HG02870 (cell line): ENCODE measurements at regions not wholly inside any gene's neighbourhood (a gene's known extent, or its start where the extent isn't known, plus 50 kb on each side); places are given as distances from the start of the nearest gene placed in this dataset.

Source experiments
- ATAC-seq: cut with Tn5 transposase; IDR thresholded peaks from one replicate; pipeline ENCODE4 v1.9.1; 2021; ENCODE audit warnings: mild to moderate bottlenecking, moderate library complexity; ENCODE audit not compliant: unreplicated experiment

DNA sequence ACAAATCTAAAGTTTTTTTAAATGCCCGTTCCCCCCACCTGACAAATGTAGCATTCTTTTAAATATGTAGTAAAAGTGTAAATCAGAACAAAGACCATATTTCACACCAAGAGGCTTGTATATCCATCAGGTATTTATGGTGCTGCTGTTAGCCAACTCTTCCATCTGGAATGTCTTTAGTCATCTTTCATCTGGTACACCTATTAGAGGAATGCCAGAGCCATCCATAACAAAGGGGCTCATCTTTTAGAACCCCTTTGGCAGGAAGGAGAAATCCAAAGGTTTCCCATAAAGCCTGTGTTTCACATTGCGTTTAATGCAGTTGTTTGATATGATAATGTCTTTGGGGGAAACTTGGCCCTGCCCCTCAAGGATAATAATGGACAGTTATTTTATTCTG lies 79.3 kb upstream of the C1orf87 start:
- no peak for ATAC-seq

DNA sequence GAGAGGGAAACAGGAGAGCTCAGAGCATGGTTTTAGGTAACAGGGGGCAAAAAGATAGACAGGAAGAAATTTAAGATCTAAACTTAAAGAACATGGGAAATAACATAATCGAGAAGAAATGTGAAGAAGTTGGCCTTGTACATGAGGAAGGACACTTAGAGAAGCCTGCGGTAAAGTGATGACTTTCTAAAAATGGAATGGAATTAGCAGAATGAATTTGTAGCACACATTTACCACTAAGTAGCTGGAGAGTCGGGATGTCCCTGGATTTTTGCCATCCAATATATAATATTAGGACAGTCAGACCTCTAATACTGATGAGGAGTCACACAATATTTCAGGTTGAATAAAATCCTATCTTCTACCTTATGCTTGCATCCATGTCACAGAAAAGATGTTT lies 77.7 kb upstream of the C1orf87 start:
- no peak for ATAC-seq

DNA sequence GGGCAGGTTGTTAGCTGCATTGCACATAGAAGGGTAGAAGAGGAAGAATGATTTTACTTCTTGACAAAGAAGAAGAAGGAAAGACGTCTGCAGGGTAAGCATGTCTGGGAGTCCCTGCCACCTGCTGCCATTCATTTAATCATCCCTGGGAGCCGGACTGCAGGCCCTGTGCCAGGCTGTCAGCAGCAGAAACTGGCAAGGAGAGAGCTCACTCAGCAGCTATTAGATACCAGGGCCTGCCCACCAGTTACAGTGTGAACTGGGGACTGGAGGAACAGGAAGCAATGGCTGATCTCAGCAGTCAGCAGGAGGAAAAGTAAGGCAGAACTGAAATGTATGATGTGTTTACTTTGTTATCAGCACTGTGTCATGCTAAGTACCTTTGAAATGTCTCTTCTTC lies 75.7 kb upstream of the C1orf87 start:
- no peak for ATAC-seq

DNA sequence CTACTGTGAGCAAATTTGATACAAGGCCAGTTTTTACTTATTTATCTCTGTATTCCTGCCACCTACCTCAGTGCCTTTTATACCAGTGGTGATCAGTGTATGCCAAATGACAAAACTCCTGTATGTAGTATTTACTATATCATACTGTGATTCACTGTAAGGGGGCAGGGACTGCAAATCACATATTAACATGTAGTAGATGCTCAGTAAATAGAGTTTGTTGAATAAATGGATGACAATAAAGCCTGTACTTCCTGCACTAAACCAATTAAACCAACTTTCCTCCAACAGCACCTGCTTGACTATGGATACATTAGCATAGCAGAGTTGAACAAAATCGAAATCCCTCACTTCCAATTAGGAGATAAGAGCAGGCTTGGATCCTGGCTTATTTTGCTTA lies 73.3 kb upstream of the C1orf87 start:
- no peak for ATAC-seq

DNA sequence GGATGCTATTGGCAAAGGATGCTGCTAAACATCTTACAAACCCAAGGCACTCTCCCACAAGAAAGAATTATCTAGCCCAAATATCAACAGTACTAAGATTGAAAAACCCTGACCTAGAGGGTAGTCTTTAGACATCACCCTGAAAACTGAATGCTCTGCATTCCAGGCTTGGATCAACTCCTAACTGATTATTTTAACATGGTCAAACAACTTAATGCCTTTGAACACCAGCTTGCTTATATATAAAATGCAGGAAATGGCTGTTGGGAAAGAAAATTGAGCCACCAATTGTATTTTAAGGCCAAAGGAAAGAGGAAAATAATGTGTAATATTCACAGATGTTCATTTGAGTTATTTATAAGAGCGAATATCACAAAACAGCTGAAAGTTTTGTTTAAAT lies 72.2 kb upstream of the C1orf87 start:
- no peak for ATAC-seq

DNA sequence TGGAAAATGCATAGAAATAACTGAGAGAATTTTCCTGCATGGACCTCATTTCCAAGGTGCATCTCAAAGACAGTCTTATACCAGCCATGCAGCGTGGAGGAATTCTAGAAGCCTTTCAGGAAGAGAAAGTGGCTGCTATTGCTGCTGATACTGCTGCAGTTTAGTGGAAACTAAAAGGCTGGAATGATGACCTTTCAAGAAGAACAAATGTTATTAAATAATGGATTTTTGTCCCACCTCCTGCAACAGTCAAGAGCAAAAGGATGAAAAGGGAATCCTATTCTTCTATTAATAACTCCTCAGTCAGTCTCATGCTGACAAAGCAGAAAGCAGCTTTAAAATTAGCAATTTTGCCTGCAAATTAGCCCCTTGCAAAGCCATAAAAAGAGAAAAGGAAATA lies 68.2 kb upstream of the C1orf87 start:
- ATAC-seq: no peak

DNA sequence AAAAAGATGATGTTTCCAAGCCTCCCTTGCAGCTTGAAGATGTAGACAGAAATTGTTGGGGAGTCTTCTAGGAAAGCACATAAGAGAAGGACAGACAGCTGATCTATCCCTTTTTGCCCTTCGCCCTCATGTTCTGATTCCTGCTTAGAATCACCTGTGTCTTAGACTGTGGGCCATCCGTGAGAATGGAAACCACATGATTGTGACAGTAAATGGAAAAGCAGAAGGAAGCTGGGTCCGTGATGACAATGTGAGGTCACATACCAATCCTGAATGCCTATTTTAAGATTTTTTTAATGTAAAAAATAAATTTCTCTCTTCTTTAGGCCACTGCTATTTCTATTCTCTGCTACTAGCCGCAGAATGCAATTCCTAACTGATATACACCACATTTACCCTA lies 67.7 kb upstream of the C1orf87 start:
- no peak for ATAC-seq

DNA sequence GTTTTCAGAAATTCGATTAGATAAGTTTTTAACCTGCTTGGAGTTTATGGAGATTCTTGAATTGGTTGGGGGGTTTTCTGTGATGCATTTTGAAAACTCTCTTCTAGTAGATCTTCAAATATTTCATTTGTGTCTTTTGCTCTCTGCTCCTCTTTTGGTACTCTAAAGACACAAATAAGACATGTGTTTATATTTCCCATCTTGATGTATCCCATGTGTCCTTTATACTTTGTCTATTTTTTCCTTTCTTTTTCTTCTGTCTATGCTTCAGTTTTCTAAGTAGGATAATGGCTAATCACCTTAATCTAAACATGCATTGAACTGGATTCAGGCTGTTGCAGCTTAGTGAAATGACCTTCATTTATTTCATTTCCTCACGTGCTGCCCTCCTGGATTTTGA lies 63.8 kb upstream of the C1orf87 start:
- no peak for ATAC-seq

DNA sequence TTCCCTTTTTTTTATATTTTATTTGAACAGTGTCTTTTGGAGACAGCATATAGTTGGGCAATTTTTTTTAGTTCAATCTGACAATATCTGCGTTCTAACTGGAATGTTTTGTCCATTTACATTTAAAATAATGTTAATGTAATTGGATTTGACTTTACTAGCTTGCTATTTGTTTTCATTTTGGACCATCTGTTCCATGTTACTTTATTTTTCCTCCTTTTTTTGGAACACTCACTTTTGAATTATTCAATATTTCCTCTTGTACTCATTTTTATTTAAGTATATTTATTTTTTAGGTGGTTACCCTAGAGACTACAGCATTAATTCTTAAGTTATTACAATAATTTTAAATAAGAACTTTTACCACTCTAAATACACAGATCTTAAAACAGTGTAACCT lies 62.8 kb upstream of the C1orf87 start:
- ATAC-seq: no peak

DNA sequence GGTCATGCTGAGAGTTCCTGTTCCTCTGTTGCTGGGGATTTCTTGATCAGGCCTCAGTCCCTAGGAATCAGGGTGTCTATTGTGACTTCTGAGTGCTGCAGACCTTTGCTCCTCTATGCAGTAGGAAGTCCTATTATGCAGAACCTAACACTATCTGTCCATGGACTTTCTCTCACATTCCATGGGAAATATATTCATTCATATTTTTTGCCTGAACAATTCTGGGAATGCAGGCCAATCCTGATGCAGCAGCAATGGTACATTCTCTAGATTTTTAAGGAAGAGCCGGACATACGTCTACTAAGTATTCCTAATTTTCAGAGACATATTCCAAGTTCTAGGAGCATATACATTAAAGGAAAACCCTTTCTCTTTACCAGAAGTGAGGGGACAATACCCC lies 61.1 kb upstream of the C1orf87 start:
- no peak for ATAC-seq

DNA sequence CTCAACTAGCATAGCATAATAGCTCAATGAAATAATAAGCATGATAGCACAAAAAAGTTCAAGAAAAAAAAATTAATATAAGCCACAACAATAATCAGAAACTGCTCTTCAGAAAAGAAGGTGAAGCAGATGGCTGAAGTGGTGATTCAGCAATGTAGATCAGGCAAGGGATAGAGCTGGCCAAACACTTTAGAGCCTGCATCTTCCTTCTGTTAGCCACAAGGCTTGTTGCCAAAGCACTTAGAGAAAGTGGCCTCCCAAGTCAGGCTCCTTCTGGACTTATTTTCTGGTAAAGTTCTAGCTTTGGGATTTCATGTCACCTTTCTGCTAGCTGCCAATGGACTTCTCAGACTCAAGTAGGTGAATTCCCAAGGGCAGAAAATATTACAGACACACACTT lies 60.3 kb upstream of the C1orf87 start:
- no peak for ATAC-seq

DNA sequence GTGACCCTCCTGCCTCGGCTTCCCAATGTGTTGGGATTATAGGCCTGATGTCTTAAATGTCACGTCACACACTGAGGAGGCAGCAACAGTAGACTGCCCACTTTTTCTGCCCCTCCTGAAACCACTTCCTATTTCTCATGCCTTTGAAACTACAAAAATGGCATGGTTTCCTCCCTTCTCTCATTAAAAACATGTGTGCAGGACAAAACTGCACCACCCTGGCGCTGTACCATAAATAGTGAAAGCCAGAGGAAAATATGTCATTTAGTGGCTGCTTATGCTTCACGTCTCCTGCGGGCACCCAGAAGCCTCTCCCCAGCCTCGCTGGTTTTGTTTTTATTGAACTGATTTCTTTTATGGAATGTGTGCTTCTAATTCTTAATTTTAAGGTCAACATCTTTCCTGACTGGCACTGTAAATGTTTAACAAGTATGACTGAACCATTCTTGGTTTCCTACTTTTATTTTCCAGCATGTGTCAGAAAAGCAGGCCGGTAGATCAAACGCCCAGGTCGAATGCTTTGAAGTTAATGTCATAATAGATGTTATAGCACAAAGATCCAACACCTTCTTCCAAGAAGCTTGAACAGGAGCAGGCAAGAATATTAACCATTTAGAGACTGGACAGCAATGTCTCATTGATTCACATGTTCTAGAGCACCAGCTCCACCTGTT lies 59.6 kb upstream of the C1orf87 start:
- no peak for ATAC-seq

DNA sequence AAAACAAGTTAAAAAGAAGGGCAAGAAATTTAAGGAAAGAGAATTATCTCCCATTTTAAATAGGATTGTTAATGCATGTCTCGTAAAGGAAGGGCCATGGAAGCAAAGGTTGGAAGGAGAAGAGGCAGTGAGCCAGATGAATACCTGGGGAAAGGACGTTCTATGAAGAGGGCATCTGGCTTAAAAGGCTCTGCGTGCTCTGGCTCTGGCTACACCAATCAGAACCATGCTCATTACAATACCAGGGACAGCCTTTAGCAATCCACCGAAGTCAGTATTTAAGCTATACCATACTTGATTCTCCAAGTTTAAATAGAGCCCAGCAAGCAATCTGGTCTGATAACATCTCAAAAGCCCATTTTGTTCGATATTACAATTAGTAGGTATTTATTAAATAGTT lies 58.5 kb upstream of the C1orf87 start:
- ATAC-seq: no peak

DNA sequence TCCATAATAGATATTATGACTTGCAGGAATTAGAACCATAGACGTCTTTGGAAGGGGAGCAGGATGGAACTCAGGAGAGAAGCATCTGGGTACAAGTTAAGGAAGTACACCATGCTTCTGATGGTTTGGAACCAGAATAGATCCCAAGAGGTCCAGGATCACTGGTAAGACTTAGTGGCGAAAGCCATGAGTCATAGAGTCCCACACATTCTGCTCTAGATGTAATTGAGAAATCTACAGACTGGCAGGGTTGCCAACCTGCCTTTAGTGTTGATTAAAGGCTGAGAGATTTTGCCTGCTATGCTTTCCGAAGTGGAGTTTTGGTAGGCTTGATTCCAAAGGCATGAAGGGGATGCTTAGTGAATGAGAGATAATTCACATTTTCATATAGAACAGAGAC lies 57.1 kb upstream of the C1orf87 start:
- no peak for ATAC-seq

DNA sequence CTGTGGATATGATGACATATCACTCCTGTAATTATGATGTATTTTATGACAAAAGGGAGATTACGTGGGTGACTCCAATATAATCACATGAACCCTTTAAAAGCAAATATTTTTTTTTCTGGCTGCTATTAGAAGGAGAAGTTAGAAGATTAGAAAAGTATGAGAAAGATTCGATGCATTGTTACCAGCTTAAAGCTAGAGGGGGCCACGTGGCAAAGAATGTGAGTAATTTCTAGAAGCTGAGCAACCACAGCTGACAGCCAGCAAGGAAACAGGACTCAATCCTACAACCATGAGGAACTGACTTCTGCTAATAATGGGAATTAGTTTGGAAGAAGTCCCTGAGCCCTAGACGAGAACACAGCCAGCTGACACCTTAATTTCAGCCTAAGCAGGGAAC lies 56.3 kb upstream of the C1orf87 start:
- no peak for ATAC-seq

DNA sequence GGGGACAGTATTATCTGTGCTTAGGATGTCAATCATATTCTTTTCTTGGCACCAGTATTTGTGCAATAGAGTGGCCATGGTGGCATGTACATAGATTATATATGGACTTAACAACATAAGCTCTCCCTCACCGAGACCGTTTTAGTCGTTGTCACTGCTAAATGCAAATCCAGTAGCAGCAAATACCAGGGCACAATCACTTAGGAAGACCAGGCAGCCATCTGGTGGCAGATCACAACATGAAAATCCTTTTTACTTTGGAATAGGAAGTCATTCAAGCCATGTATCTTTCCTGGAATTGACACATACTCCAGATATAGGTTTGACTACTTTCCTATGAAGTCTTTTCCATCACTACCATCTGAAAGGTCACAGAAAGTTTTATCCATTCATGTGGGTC lies 53.2 kb upstream of the C1orf87 start:
- ATAC-seq: no peak
